Stimulated activated CD8-positive, alpha-beta memory T cell treated with anti-CD3 and anti-CD28 coated beads, Interleukin-4, amount 100 ng/mL, for 48 hours (primary cell): ENCODE measurements at regions not wholly inside any gene's neighbourhood (a gene's known extent, or its start where the extent isn't known, plus 50 kb on each side); places are given as distances from the start of the nearest gene placed in this dataset.

Experiments used
- DNase-seq: peaks from one replicate; pipeline ENCODE4 v3.0.0-alpha.2; 2020

- no peak for DNase-seq
Observed at GRCh38 chr7:41275255-41275654, 427.6 kb downstream of the INHBA start.

GRCh38 chr7:41274179-41274578, 428.7 kb downstream of the INHBA start:
- no peak for DNase-seq

GRCh38 chr7:41272664-41273063, 430.2 kb downstream of the INHBA start:
- DNase-seq, result no peak

- DNase-seq, result no peak
Observed at GRCh38 chr7:41268878-41269277, 434.0 kb downstream of the INHBA start.

GRCh38 chr7:41261080-41261479, 441.8 kb downstream of the INHBA start:
- DNase-seq, result no peak

GRCh38 chr7:41257660-41258059, 445.2 kb downstream of the INHBA start:
- no peak for DNase-seq

GRCh38 chr7:41256186-41256945, 446.5 kb downstream of the INHBA start:
- no peak for DNase-seq

- DNase-seq, result no peak
Observed at GRCh38 chr7:41255716-41256115, 447.2 kb downstream of the INHBA start.

GRCh38 chr7:41255113-41255512, 447.8 kb downstream of the INHBA start:
- no peak for DNase-seq

- DNase-seq, result no peak
Observed at GRCh38 chr7:41252957-41253356, 449.9 kb downstream of the INHBA start.

GRCh38 chr7:41252551-41252950, 450.3 kb downstream of the INHBA start:
- no peak for DNase-seq

- DNase-seq, result no peak
Observed at GRCh38 chr7:41247143-41247865, 455.6 kb downstream of the INHBA start.

- no peak for DNase-seq
Observed at GRCh38 chr7:41245916-41246315, 457.0 kb downstream of the INHBA start.

GRCh38 chr7:41244246-41244645, 458.6 kb downstream of the INHBA start:
- no peak for DNase-seq

GRCh38 chr7:41241641-41242040, 461.2 kb downstream of the INHBA start:
- DNase-seq, result no peak

- DNase-seq, result no peak
Observed at GRCh38 chr7:41239596-41239995, 463.3 kb downstream of the INHBA start.

- DNase-seq, result no peak
Observed at GRCh38 chr7:41238851-41239331, 464.0 kb downstream of the INHBA start.

- no peak for DNase-seq
Observed at GRCh38 chr7:41237956-41238355, 464.9 kb downstream of the INHBA start.

GRCh38 chr7:41232086-41232485, 470.8 kb downstream of the INHBA start:
- DNase-seq, result no peak

GRCh38 chr7:41224063-41224763, 478.7 kb downstream of the INHBA start:
- DNase-seq, result no peak

GRCh38 chr7:41222746-41223145, 480.1 kb downstream of the INHBA start:
- DNase-seq, result no peak

- DNase-seq, result no peak
Observed at GRCh38 chr7:41220266-41220665, 482.6 kb downstream of the INHBA start.

- DNase-seq, result no peak
Observed at GRCh38 chr7:41219276-41219675, 483.6 kb downstream of the INHBA start.

GRCh38 chr7:41217306-41217705, 485.6 kb downstream of the INHBA start:
- DNase-seq, result no peak
